22Rv1 (cell line): ENCODE measurements at regions not wholly inside any gene's neighbourhood (a gene's known extent, or its start where the extent isn't known, plus 50 kb on each side); places are given as distances from the start of the nearest gene placed in this dataset.

ENCODE experiments used
- CTCF ChIP-seq: fragments of 450-650 bp; IDR thresholded peaks from 2 replicates; pipeline ENCODE4 v1.5.1; 2017; ENCODE audit warnings: mild to moderate bottlenecking
- ZFX ChIP-seq: fragments of 450-650 bp; IDR thresholded peaks from 2 replicates; pipeline ENCODE4 v1.6.1; 2017; ENCODE audit warnings: antibody characterized with exemption, borderline replicate concordance

GRCh38 chr17:83152227-83152744 lies 72.9 kb downstream of the METRNL start:
- no peak for TF ChIP-seq CTCF
- TF ChIP-seq ZFX: no peak
